H1 (cell line): ENCODE measurements at regions not wholly inside any gene's neighbourhood (a gene's known extent, or its start where the extent isn't known, plus 50 kb on each side); places are given as distances from the start of the nearest gene placed in this dataset.

Experiments
- CTCF ChIA-PET: fragments of 300-600 bp; sonication (Branson Sonifier 250); formaldehyde crosslinking; loops from one replicate; lab custom pipeline; 2021; ENCODE audit not compliant: partially characterized antibody; lab: Charles Lee
- POLR2A ChIA-PET: fragments of 300-600 bp; sonication (Branson Sonifier 250); formaldehyde crosslinking; loops from one replicate; lab custom pipeline; 2021; ENCODE audit warnings: inconsistent platforms; ENCODE audit not compliant: partially characterized antibody; lab: Charles Lee
- DNase-seq, 2 experiments: peaks; one replicate each; pipeline versions ENCODE4 v3.0.0 to v3.0.0-alpha.2; 2010 to 2022; ENCODE audit warnings: low spot score in 2 of 2, low read depth in 1 of 2, mixed read lengths in 1 of 2
- FAIRE-seq: peaks from 2 replicates; lab custom pipeline; 2011; peaks lifted over from hg19 to GRCh38; lab: Jason Lieb, UNC
- H2AFZ ChIP-seq: 2 replicates; pipeline ENCODE4 v1.8.1; 2012; ENCODE audit warnings: low read length, inconsistent platforms
- H2AK5ac ChIP-seq: 2 replicates; pipeline ENCODE4 v1.6.1; 2013; ENCODE audit warnings: low read depth, low read length
- H2BK120ac ChIP-seq: replicated peaks from 2 replicates; pipeline ENCODE3; 2013; ENCODE audit warnings: low read depth, low read length, inconsistent platforms
- H2BK12ac ChIP-seq: 2 replicates; pipeline ENCODE4 v1.6.1; 2013; ENCODE audit warnings: low read depth, low read length
- H2BK15ac ChIP-seq: 2 replicates; pipeline ENCODE4 v1.6.1; 2013; ENCODE audit warnings: low read length
- H2BK20ac ChIP-seq: 2 replicates; pipeline ENCODE4 v1.6.1; 2013; ENCODE audit warnings: low read length
- H2BK5ac ChIP-seq: 2 replicates; pipeline ENCODE4 v1.6.1; 2013; ENCODE audit warnings: low read depth, low read length
- H3K14ac ChIP-seq: 2 replicates; pipeline ENCODE4 v1.6.1; 2013; ENCODE audit warnings: inconsistent platforms; ENCODE audit not compliant: insufficient read length
- H3K18ac ChIP-seq: 2 replicates; pipeline ENCODE4 v1.6.1; 2013; ENCODE audit warnings: low read length; ENCODE audit errors: extremely low read depth
- H3K23ac ChIP-seq: 2 replicates; pipeline ENCODE4 v1.6.1; 2013; ENCODE audit warnings: inconsistent platforms; ENCODE audit not compliant: insufficient read length
- H3K23me2 ChIP-seq: 2 replicates; pipeline ENCODE4 v1.6.1; 2013; ENCODE audit warnings: low read depth, low read length
- H3K27ac ChIP-seq: 2 replicates; pipeline ENCODE4 v1.6.1; 2011; ENCODE audit warnings: low read depth, low read length, inconsistent platforms
- H3K27me3 ChIP-seq, 4 experiments: replicated peaks in 1 of 4; 1 replicate in 1 of 4; 2 replicates in 3 of 4; pipeline versions ENCODE4 v1.6.1 to v1.8.1; 2011 to 2013; ENCODE audit warnings: low read length in 3 of 4, mild to moderate bottlenecking in 3 of 4, inconsistent platforms in 2 of 4, mixed read lengths in 2 of 4, moderate library complexity in 1 of 4; ENCODE audit not compliant: control insufficient read depth in 3 of 4, insufficient read depth in 3 of 4; ENCODE audit errors: extremely low read depth in 1 of 4
- H3K36me3 ChIP-seq, 4 experiments: 2 replicates each; pipeline versions ENCODE4 v1.6.1 to v1.8.1; 2011 to 2013; ENCODE audit warnings: mild to moderate bottlenecking in 4 of 4, low read length in 3 of 4, moderate library complexity in 2 of 4, control low read depth in 1 of 4, inconsistent platforms in 1 of 4; ENCODE audit not compliant: insufficient read depth in 4 of 4, control insufficient read depth in 2 of 4
- H3K4ac ChIP-seq: replicated peaks from 2 replicates; pipeline ENCODE3; 2013; ENCODE audit warnings: low read length, low read depth, mixed read lengths, inconsistent platforms; ENCODE audit not compliant: insufficient read length
- H3K4me1 ChIP-seq, 4 experiments: replicated peaks in 1 of 4; 1 replicate in 1 of 4; 2 replicates in 3 of 4; pipeline versions ENCODE4 v1.6.1 to v1.8.1; 2011 to 2013; ENCODE audit warnings: low read length in 3 of 4, inconsistent platforms in 2 of 4, mixed read lengths in 1 of 4; ENCODE audit not compliant: insufficient read depth in 4 of 4, control insufficient read depth in 3 of 4
- H3K4me2 ChIP-seq, 2 experiments: 2 replicates each; pipeline versions ENCODE4 v1.6.1 to v1.8.1; 2011 to 2013; ENCODE audit warnings: low read depth in 2 of 2, low read length in 2 of 2, control low read depth in 1 of 2, inconsistent platforms in 1 of 2, mild to moderate bottlenecking in 1 of 2; ENCODE audit not compliant: insufficient read depth in 1 of 2
- H3K4me3 ChIP-seq, 4 experiments: fragments of 200-600, 300-600 bp in 1 of 4; sonication (generic), shearing (Covaris generic), sonication (Bioruptor Twin) in 1 of 4; 2 replicates each; pipeline versions ENCODE4 v1.5.1 to v1.8.1; 2011 to 2016; ENCODE audit warnings: low read length in 4 of 4, low read depth in 3 of 4, control low read depth in 2 of 4, inconsistent platforms in 2 of 4, mild to moderate bottlenecking in 2 of 4, mixed read lengths in 1 of 4, moderate library complexity in 1 of 4; ENCODE audit not compliant: insufficient read depth in 2 of 4; ENCODE audit errors: extremely low read depth in 1 of 4
- H3K56ac ChIP-seq: replicated peaks from 2 replicates; pipeline ENCODE3; 2013; ENCODE audit warnings: low read depth, mild to moderate bottlenecking, mixed read lengths, low read length, inconsistent platforms; ENCODE audit not compliant: insufficient read length
- H3K79me1 ChIP-seq: 2 replicates; pipeline ENCODE4 v1.6.1; 2013; ENCODE audit warnings: low read depth, low read length, control low read depth
- H3K79me2 ChIP-seq, 2 experiments: 2 replicates each; pipeline versions ENCODE4 v1.6.1 to v1.8.1; 2012 to 2013; ENCODE audit warnings: low read length in 2 of 2, mild to moderate bottlenecking in 2 of 2, inconsistent platforms in 1 of 2; ENCODE audit not compliant: insufficient read depth in 2 of 2, control insufficient read depth in 1 of 2
- H3K9ac ChIP-seq, 4 experiments: replicated peaks in 1 of 4; 1 replicate in 1 of 4; 2 replicates in 3 of 4; pipeline versions ENCODE4 v1.6.1 to v1.8.1; 2011 to 2013; ENCODE audit warnings: low read depth in 3 of 4, low read length in 3 of 4, control low read depth in 2 of 4, mild to moderate bottlenecking in 2 of 4, moderate library complexity in 2 of 4, inconsistent platforms in 1 of 4; ENCODE audit errors: extremely low read depth in 1 of 4
- H3K9me3 ChIP-seq, 2 experiments: 2 replicates each; pipeline versions ENCODE4 v1.6.1 to v1.8.1; 2012 to 2013; ENCODE audit warnings: mild to moderate bottlenecking in 2 of 2, moderate library complexity in 2 of 2, control low read depth in 1 of 2, inconsistent platforms in 1 of 2, low read depth in 1 of 2, low read length in 1 of 2, mixed read lengths in 1 of 2; ENCODE audit not compliant: insufficient read depth in 2 of 2
- H4K20me1 ChIP-seq, 2 experiments: replicated peaks in 1 of 2; 2 replicates each; pipeline versions ENCODE3 to v1.8.1; 2011 to 2013; ENCODE audit warnings: inconsistent platforms in 2 of 2, low read length in 2 of 2, mild to moderate bottlenecking in 1 of 2; ENCODE audit not compliant: insufficient read depth in 2 of 2, control insufficient read depth in 1 of 2
- H4K5ac ChIP-seq: 2 replicates; pipeline ENCODE4 v1.6.1; 2013; ENCODE audit warnings: low read length, low read depth, mixed read lengths, inconsistent platforms; ENCODE audit not compliant: insufficient read length
- H4K8ac ChIP-seq: 2 replicates; pipeline ENCODE4 v1.8.0; 2013; ENCODE audit warnings: mild to moderate bottlenecking, moderate library complexity, low read length, inconsistent platforms; ENCODE audit not compliant: insufficient read depth; ENCODE audit errors: extremely low read depth
- H4K91ac ChIP-seq: replicated peaks from 2 replicates; pipeline ENCODE3; 2013; ENCODE audit warnings: low read length, mixed read lengths, inconsistent platforms; ENCODE audit not compliant: insufficient read length
- GTF2F1 ChIP-seq: IDR thresholded peaks from 2 replicates; pipeline ENCODE4 v1.6.1; 2012; ENCODE audit warnings: low read depth, low read length, improper control_type of control experiment, borderline replicate concordance

DNA sequence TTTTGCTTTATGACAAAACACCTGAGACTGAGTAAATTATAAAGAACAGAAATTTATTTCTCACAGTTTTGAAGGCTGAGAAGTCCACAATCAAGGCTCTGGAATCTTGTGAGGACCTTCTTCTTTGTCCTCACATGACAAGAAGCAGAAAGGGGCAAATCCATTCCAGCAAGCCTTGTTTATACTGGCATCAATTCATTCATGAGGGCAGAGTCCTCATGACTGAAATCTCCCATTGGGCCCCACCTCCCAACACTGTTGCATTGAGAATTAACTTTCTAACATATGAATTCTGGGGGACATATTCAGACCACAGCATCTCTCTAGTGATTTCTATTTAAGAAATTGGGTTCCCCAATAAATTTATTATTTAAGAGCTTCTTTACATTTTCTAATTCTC, 395.4 kb downstream of the AR start:
- H3K18ac ChIP-seq = no peak overlapping the region
- CTCF ChIA-PET = no interaction called here
- no peaks in the 10 kb centered on the region for H3K36me3 ChIP-seq
- no peak for FAIRE-seq
- H3K27ac ChIP-seq = no peak overlapping the region
- no peak overlapping the region for H4K8ac ChIP-seq
- H3K79me1 ChIP-seq = no peaks in the 10 kb centered on the region
- no peak overlapping the region for H3K4ac ChIP-seq
- no peak overlapping the region for H2BK20ac ChIP-seq
- no peak overlapping the region for H2BK15ac ChIP-seq
- no peaks in the 10 kb centered on the region for H3K4me1 ChIP-seq
- no peak overlapping the region for H3K23ac ChIP-seq
- no peak overlapping the region for H4K5ac ChIP-seq
- H2BK12ac ChIP-seq = no peak overlapping the region
- no peaks in the 10 kb centered on the region for H3K27me3 ChIP-seq
- no peaks in the 10 kb centered on the region for H3K79me2 ChIP-seq
- no peak overlapping the region for H3K14ac ChIP-seq
- no peaks in the 10 kb centered on the region for H3K23me2 ChIP-seq
- no peaks in the 10 kb centered on the region; a peak in 1 of 4 replicates for H3K9me3 ChIP-seq
- no peak overlapping the region for H2BK5ac ChIP-seq
- H4K20me1 ChIP-seq = no peaks in the 10 kb centered on the region
- no peak overlapping the region for H3K4me3 ChIP-seq
- no peak overlapping the region for H2BK120ac ChIP-seq
- H2AK5ac ChIP-seq = no peak overlapping the region
- no peak overlapping the region for H4K91ac ChIP-seq
- no peak for TF ChIP-seq GTF2F1
- TF ChIP-seq, all 59 proteins: peak for 0
- Histone ChIP-seq H3K56ac (no peak overlapping the region), H3K4me2 (no peak overlapping the region), H3K9ac (no peak overlapping the region), H2AFZ (no peak overlapping the region)
- DNase-seq = no peak
- POLR2A ChIA-PET = no interaction called here
